ENCODE measurements at regions not wholly inside any gene's neighbourhood (a gene's known extent, or its start where the extent isn't known, plus 50 kb on each side); places are given as distances from the start of the nearest gene placed in this dataset.
"Not testable (repeated sequence)": the region's sequence is repeated elsewhere in the genome, so short reads cannot be mapped to it uniquely, and the experiment has no call there.

GRCh38 chr1:121447280-121447923, 262.6 kb downstream of the SRGAP2C start:
- TF ChIP-seq, protein P1, sequence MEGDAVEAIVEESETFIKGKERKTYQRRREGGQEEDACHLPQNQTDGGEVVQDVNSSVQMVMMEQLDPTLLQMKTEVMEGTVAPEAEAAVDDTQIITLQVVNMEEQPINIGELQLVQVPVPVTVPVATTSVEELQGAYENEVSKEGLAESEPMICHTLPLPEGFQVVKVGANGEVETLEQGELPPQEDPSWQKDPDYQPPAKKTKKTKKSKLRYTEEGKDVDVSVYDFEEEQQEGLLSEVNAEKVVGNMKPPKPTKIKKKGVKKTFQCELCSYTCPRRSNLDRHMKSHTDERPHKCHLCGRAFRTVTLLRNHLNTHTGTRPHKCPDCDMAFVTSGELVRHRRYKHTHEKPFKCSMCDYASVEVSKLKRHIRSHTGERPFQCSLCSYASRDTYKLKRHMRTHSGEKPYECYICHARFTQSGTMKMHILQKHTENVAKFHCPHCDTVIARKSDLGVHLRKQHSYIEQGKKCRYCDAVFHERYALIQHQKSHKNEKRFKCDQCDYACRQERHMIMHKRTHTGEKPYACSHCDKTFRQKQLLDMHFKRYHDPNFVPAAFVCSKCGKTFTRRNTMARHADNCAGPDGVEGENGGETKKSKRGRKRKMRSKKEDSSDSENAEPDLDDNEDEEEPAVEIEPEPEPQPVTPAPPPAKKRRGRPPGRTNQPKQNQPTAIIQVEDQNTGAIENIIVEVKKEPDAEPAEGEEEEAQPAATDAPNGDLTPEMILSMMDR (conservative IDR thresholded peaks at IDR 0.05), result peak; percentile 89
- not testable (repeated sequence) for TF ChIP-seq EZH2 (IDR thresholded peaks at IDR 0.05; ENCODE audit: low read depth)
